AG09319 (cell line): ENCODE measurements at regions not wholly inside any gene's neighbourhood (a gene's known extent, or its start where the extent isn't known, plus 50 kb on each side); places are given as distances from the start of the nearest gene placed in this dataset.

Experiments used
- DNase-seq: peaks from one replicate; pipeline ENCODE4 v3.0.0-alpha.2; 2010; ENCODE audit warnings: low read depth; ENCODE audit errors: extremely low read depth
- TF ChIP-seq, protein P1 (sequence below): IDR thresholded peaks from 2 replicates; pipeline ENCODE4 v1.5.1; 2011; ENCODE audit warnings: low read depth, mild to moderate bottlenecking, inconsistent platforms, low read length, moderate library complexity

DNA sequence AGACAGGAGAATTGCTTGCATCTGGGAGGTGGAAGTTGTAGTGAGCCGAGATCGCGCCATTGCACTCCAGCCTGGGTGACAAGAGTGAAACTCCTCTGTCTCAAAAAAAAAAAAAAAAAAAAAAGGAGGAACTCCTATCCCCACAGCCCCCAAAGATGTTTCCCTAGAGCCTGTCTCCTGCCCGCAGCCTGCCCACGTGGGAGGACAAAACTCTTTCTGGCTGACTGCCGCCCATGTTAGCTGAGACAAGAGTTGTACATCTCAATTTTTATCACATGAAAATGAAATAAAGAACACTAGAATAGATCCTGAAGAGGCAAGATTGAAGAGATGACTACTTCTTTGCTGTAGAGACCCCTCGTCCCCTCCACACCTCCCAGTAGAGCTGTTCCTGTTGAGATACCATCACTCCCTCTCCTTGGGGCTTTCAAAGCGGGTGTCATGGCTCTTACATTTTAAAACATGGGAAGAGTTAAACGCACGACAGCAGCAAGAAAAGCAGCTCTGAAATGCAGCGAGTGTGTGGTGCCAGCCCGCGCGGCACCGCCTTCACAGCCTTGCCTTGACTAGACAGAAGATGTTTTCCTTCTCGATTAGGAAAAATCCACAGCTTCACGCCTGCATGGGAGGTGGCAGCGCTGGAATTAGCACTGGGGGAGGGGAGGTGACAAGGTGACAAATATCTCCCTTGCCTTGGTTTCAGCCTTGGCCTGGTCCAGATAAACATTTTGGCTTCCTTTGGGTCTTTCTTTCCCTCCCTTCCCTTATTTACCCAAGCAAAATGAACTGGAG is 253.4 kb upstream of the CSF3R start:
- TF ChIP-seq, protein P1, sequence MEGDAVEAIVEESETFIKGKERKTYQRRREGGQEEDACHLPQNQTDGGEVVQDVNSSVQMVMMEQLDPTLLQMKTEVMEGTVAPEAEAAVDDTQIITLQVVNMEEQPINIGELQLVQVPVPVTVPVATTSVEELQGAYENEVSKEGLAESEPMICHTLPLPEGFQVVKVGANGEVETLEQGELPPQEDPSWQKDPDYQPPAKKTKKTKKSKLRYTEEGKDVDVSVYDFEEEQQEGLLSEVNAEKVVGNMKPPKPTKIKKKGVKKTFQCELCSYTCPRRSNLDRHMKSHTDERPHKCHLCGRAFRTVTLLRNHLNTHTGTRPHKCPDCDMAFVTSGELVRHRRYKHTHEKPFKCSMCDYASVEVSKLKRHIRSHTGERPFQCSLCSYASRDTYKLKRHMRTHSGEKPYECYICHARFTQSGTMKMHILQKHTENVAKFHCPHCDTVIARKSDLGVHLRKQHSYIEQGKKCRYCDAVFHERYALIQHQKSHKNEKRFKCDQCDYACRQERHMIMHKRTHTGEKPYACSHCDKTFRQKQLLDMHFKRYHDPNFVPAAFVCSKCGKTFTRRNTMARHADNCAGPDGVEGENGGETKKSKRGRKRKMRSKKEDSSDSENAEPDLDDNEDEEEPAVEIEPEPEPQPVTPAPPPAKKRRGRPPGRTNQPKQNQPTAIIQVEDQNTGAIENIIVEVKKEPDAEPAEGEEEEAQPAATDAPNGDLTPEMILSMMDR, result no peak
- no peak for DNase-seq

- no peak for DNase-seq
- TF ChIP-seq, protein P1, result no peak
Observed at GRCh38 chr1:36735436-36735835, 252.7 kb upstream of the CSF3R start.

DNA sequence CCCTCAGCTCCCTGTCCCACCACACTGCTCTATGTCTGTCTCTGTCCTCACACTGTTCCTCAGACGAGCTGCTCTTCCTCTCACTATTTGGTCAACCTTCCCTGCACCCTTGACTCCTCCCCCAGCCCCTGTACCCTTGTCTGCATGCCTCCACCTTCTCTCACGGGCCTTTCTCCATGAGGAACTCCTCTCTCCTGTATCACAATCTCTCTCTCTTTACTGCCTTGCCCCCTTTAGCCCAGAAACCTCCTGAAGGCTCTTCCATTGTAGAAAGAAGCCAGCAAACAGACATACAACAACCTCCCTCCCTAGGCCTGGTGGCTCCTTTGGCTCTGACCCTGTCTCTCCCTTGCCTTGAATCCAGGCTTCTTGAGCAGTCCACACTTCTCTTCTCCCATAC is 251.6 kb upstream of the CSF3R start:
- no peak for DNase-seq
- TF ChIP-seq, protein P1, result no peak

DNA sequence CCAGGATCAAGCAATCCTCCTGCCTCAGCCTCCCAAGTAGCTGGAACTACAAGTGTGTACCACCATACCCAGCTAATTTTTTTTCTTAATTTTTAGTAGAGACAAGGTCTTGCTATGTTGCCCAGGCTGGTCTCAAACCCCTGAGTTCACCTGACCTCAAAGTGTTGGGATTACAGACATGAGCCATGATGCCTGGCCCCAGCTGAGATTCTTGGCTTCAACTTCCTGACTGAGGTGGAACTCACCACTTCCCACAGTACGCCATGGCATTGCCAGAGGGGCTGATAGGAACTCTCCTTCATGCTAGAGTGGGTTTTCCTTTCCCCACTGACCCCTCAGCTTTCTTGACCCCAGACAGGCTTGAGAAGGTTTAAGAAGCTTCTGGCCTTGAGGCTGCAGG is 251.0 kb upstream of the CSF3R start:
- TF ChIP-seq, protein P1, result no peak
- DNase-seq, result no peak

DNA sequence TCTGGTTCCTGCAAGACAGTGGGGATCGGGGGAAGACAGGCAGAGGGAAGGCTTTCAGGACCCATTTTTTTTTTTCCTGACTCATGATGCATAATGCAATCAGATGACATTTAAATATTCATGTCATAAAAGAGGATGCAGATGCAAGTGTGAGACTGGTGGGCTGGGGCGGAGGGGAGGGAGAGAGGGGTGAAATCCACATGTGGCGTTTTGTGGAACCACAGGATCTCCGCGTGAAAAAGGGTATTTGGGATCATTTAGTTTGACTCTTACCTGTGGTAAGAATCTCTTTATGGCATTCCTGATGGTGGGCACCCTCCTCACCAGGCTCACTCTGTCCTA is 249.3 kb upstream of the CSF3R start:
- TF ChIP-seq, protein P1, result no peak
- no peak for DNase-seq

GRCh38 chr1:36731226-36732014 is 248.7 kb upstream of the CSF3R start:
- DNase-seq, result no peak
- TF ChIP-seq, protein P1, result no peak

DNA sequence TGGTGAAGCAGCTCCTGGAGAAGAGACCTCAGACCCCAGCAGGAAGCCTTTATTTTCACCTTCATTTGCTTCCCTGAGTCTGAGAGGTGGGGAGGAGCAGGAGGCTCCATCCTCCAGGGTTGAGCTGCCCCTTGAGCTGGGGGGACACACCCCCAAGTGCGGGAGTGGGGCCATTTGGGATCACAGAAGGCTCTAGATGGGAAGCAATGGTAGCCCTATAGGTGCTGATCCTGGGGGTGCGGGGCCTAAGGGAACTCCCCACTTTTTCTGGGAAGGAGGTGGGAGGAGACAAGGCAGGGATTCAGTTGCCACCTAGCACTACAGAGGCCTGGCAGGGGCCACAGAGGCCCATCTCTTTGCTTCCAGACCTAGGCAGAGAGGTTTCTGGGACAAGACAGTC is 247.9 kb upstream of the CSF3R start:
- TF ChIP-seq, protein P1, result no peak
- DNase-seq, result no peak
